Mesendoderm (in vitro differentiated cells): ENCODE measurements at regions not wholly inside any gene's neighbourhood (a gene's known extent, or its start where the extent isn't known, plus 50 kb on each side); places are given as distances from the start of the nearest gene placed in this dataset.

Experiments
- DNase-seq: peaks from one replicate; pipeline ENCODE4 v3.0.0; 2013
- H2AK5ac ChIP-seq: 2 replicates; pipeline ENCODE4 v1.6.1; 2013; ENCODE audit warnings: low read length, inconsistent platforms
- H2BK120ac ChIP-seq: 2 replicates; pipeline ENCODE4 v1.6.1; 2013; ENCODE audit warnings: low read depth, mild to moderate bottlenecking, low read length, moderate library complexity, mixed read lengths
- H2BK15ac ChIP-seq: replicated peaks from 2 replicates; pipeline ENCODE4 v1.6.1; 2013; ENCODE audit warnings: low read depth, mild to moderate bottlenecking, moderate library complexity
- H2BK5ac ChIP-seq: 2 replicates; pipeline ENCODE4 v1.6.1; 2013; ENCODE audit warnings: low read length, inconsistent platforms
- H3K18ac ChIP-seq: 2 replicates; pipeline ENCODE4 v1.6.1; 2013; ENCODE audit warnings: mild to moderate bottlenecking, low read length, mixed read lengths
- H3K23ac ChIP-seq: one replicate; pipeline ENCODE4 v1.6.1; 2013; ENCODE audit warnings: low read length
- H3K27ac ChIP-seq: 2 replicates; pipeline ENCODE4 v1.5.1; 2013; ENCODE audit warnings: low read depth, mild to moderate bottlenecking, inconsistent platforms, low read length, moderate library complexity
- H3K27me3 ChIP-seq: 2 replicates; pipeline ENCODE4 v1.6.1; 2013; ENCODE audit warnings: low read length, control low read depth, mild to moderate bottlenecking, inconsistent platforms; ENCODE audit not compliant: insufficient read depth, poor library complexity
- H3K36me3 ChIP-seq: 2 replicates; pipeline ENCODE4 v1.6.1; 2013; ENCODE audit warnings: low read length, inconsistent platforms; ENCODE audit not compliant: control insufficient read depth, insufficient read depth
- H3K4ac ChIP-seq: one replicate; pipeline ENCODE4 v1.6.1; 2013; ENCODE audit warnings: low read depth, mild to moderate bottlenecking, low read length, moderate library complexity
- H3K4me1 ChIP-seq: 2 replicates; pipeline ENCODE4 v1.6.1; 2013; ENCODE audit warnings: low read depth, low read length, inconsistent platforms; ENCODE audit not compliant: control insufficient read depth
- H3K4me2 ChIP-seq: 2 replicates; pipeline ENCODE4 v1.6.1; 2013; ENCODE audit warnings: low read length
- H3K4me3 ChIP-seq: 2 replicates; pipeline ENCODE4 v1.5.1; 2013; ENCODE audit warnings: mild to moderate bottlenecking, low read length
- H3K56ac ChIP-seq: one replicate; pipeline ENCODE4 v1.6.1; 2013; ENCODE audit warnings: low read length
- H3K79me1 ChIP-seq: 2 replicates; pipeline ENCODE4 v1.6.1; 2013; ENCODE audit warnings: low read length, inconsistent platforms
- H3K79me2 ChIP-seq: 2 replicates; pipeline ENCODE4 v1.6.1; 2013; ENCODE audit warnings: mild to moderate bottlenecking, low read length; ENCODE audit not compliant: control insufficient read depth, insufficient read depth
- H3K9ac ChIP-seq: 2 replicates; pipeline ENCODE4 v1.6.1; 2013; ENCODE audit warnings: low read length, inconsistent platforms
- H4K5ac ChIP-seq: one replicate; pipeline ENCODE4 v1.6.1; 2013; ENCODE audit warnings: low read length
- H4K8ac ChIP-seq: one replicate; pipeline ENCODE4 v1.6.1; 2013; ENCODE audit warnings: low read depth, mild to moderate bottlenecking, control low read depth, low read length, moderate library complexity
- WGBS: extraction: QIAGEN DNeasy Blood & Tissue Kit; methylation state at CpG from one replicate; pipeline ENCODE4 v1.1.7; 2013; ENCODE audit warnings: low lambda C conversion rate, missing lambda C conversion rate; ENCODE audit not compliant: insufficient coverage; ENCODE audit errors: extremely low coverage; 5-methylcytosine and 5-hydroxymethylcytosine counted together

DNA sequence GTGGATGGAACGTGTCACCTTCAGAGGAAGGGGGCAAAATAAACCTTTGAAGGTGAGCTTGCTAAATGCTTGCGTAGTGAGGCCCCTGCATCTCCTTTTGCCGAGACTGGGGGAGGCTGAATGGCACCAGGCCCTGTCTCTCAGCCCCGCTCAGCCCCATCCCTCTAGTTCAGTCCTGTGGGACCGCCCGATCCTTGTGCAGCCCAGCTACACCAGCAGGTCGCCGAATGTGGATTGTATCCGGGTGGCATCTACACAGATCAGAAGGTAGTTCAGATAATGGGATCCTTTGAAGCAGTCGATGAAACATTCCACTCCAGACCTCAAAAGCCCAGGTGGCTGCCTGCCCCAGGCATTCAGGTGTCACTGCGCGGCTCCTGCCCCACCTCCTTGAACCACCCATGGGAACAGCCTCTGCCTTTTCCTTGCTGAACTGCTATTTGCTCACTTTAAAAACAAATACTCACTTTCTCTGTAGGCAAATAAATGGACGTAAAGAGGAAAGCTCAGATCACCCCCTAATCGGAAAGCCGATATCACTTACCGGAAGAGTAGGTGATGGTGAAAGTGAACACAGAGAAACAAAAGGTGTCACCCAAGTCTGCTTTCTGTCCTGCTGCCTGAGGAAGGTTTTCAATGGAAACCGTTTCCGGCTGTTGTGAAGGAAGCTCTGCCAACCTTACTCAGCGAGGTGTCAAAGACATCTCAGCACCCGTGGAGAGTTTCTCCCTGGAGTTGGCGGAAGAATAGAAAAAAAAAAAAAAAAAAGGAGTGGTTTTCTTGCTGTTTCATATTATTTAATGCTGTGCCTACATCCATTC, 100.3 kb upstream of the NCOR2 start:
- Histone ChIP-seq H4K8ac (no peak overlapping the region), H3K27me3 (no peaks in the 10 kb centered on the region), H3K4me2 (no peak overlapping the region), H2BK15ac (no peak overlapping the region), H4K5ac (no peak overlapping the region), H2BK5ac (no peak overlapping the region), H3K4me1 (no peaks in the 10 kb centered on the region), H2BK120ac (no peak overlapping the region), H3K79me2 (no peaks in the 10 kb centered on the region), H3K36me3 (no peaks in the 10 kb centered on the region), H3K9ac (no peak overlapping the region), H3K4me3 (no peak overlapping the region), H3K79me1 (no peaks in the 10 kb centered on the region), H3K18ac (no peak overlapping the region), H3K23ac (no peak overlapping the region), H3K56ac (no peak overlapping the region), H3K27ac (no peak overlapping the region), H3K4ac (no peak overlapping the region), H2AK5ac (no peak overlapping the region)
- DNase-seq, result no peak
- WGBS, result no CpG with 5 or more reads among the region's 21 CpGs

GRCh38 chr12:124666722-124667259, 99.4 kb upstream of the NCOR2 start:
- no peaks in the 10 kb centered on the region for H3K79me1 ChIP-seq
- no peak overlapping the region for H3K27ac ChIP-seq
- H4K8ac ChIP-seq, result no peak overlapping the region
- no peaks in the 10 kb centered on the region for H3K4me1 ChIP-seq
- H3K4ac ChIP-seq, result no peak overlapping the region
- H3K4me2 ChIP-seq, result no peak overlapping the region
- no peaks in the 10 kb centered on the region for H3K27me3 ChIP-seq
- H2BK120ac ChIP-seq, result no peak overlapping the region
- H2BK5ac ChIP-seq, result no peak overlapping the region
- no peak overlapping the region for H2BK15ac ChIP-seq
- H3K56ac ChIP-seq, result no peak overlapping the region
- no CpG with 5 or more reads among the region's 4 CpGs for WGBS
- no peaks in the 10 kb centered on the region for H3K79me2 ChIP-seq
- no peak overlapping the region for H4K5ac ChIP-seq
- no peaks in the 10 kb centered on the region for H3K36me3 ChIP-seq
- H3K4me3 ChIP-seq, result no peak overlapping the region
- H3K23ac ChIP-seq, result no peak overlapping the region
- H3K9ac ChIP-seq, result no peak overlapping the region
- no peak for DNase-seq
- H3K18ac ChIP-seq, result no peak overlapping the region
- no peak overlapping the region for H2AK5ac ChIP-seq

GRCh38 chr12:124665511-124665910, 98.1 kb upstream of the NCOR2 start:
- no peak overlapping the region for H3K27ac ChIP-seq
- H3K23ac ChIP-seq, result no peak overlapping the region
- no peak overlapping the region for H3K9ac ChIP-seq
- DNase-seq, result peak; percentile 76
- H3K4ac ChIP-seq, result no peak overlapping the region
- no peak overlapping the region for H3K56ac ChIP-seq
- no peak overlapping the region for H2BK5ac ChIP-seq
- no peaks in the 10 kb centered on the region for H3K4me1 ChIP-seq
- H2AK5ac ChIP-seq, result no peak overlapping the region
- H4K5ac ChIP-seq, result no peak overlapping the region
- H2BK120ac ChIP-seq, result no peak overlapping the region
- H3K4me2 ChIP-seq, result no peak overlapping the region
- H3K79me2 ChIP-seq, result no peaks in the 10 kb centered on the region
- H3K4me3 ChIP-seq, result no peak overlapping the region
- H3K18ac ChIP-seq, result no peak overlapping the region
- no peak overlapping the region for H2BK15ac ChIP-seq
- no CpG with 5 or more reads among the region's 1 CpG for WGBS
- no peak overlapping the region for H4K8ac ChIP-seq
- no peaks in the 10 kb centered on the region for H3K79me1 ChIP-seq
- H3K27me3 ChIP-seq, result no peaks in the 10 kb centered on the region
- no peaks in the 10 kb centered on the region for H3K36me3 ChIP-seq

- Histone ChIP-seq H3K4me3 (no peak overlapping the region), H3K27ac (no peak overlapping the region), H4K8ac (no peak overlapping the region), H2BK15ac (no peak overlapping the region), H3K18ac (no peak overlapping the region), H3K56ac (no peak overlapping the region), H3K4me1 (no peaks in the 10 kb centered on the region), H2AK5ac (no peak overlapping the region), H3K36me3 (no peaks in the 10 kb centered on the region), H3K9ac (no peak overlapping the region), H3K27me3 (no peaks in the 10 kb centered on the region), H4K5ac (no peak overlapping the region), H3K79me2 (no peaks in the 10 kb centered on the region), H3K23ac (no peak overlapping the region), H3K4me2 (no peak overlapping the region), H3K79me1 (no peaks in the 10 kb centered on the region), H2BK5ac (no peak overlapping the region), H2BK120ac (no peak overlapping the region), H3K4ac (no peak overlapping the region)
- no CpG with 5 or more reads among the region's 6 CpGs for WGBS
- no peak for DNase-seq
Observed at GRCh38 chr12:124664395-124665111, 97.1 kb upstream of the NCOR2 start.

- no peaks in the 10 kb centered on the region for H3K4me1 ChIP-seq
- no peak overlapping the region for H2BK5ac ChIP-seq
- no peak overlapping the region for H2BK120ac ChIP-seq
- no peak overlapping the region for H3K4ac ChIP-seq
- no peaks in the 10 kb centered on the region for H3K79me2 ChIP-seq
- DNase-seq, result peak; percentile 82
- H3K23ac ChIP-seq, result no peak overlapping the region
- peak overlapping the region; percentile 20 for H3K27ac ChIP-seq
- H3K4me3 ChIP-seq, result no peak overlapping the region
- H4K5ac ChIP-seq, result no peak overlapping the region
- H3K18ac ChIP-seq, result no peak overlapping the region
- no peak overlapping the region for H2AK5ac ChIP-seq
- no peaks in the 10 kb centered on the region for H3K36me3 ChIP-seq
- no CpG with 5 or more reads among the region's 19 CpGs for WGBS
- H3K9ac ChIP-seq, result no peak overlapping the region
- H3K27me3 ChIP-seq, result no peaks in the 10 kb centered on the region
- no peak overlapping the region for H4K8ac ChIP-seq
- no peak overlapping the region for H2BK15ac ChIP-seq
- H3K4me2 ChIP-seq, result no peak overlapping the region
- no peaks in the 10 kb centered on the region for H3K79me1 ChIP-seq
- no peak overlapping the region for H3K56ac ChIP-seq
Observed at GRCh38 chr12:124663771-124664366, 96.5 kb upstream of the NCOR2 start.
